ENCODE measurements at regions not wholly inside any gene's neighbourhood (a gene's known extent, or its start where the extent isn't known, plus 50 kb on each side); places are given as distances from the start of the nearest gene placed in this dataset.

DNA sequence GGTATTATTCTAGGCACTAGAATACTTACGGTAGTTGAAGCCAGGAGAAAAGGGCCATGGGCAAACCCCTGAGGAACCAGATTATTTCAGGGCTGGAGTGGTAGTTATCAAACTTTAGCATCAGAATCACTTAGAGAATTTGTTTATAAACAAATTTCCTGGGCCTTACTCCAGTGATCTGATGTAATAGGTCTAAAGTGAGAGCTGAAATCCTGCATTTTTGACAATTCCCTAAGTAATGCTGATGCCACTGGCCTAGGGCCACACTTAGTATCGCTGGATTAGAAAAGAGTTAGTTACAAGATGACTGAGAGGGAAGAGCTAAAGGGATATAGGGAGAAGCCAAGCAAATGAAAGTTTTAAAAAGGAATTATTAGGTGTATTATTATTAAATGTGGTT lies 412.5 kb upstream of the THRB start:
- intact Hi-C loops (cut with micrococcal nuclease; ENCODE audit: unreplicated experiment) = no loop called here
- DNase-seq = no peak

GRCh38 chr3:24911076-24911475 lies 416.4 kb upstream of the THRB start:
- no peak overlapping the region for H3K4me3 ChIP-seq
- H3K27ac ChIP-seq = no peak overlapping the region
- no peak overlapping the region for H3K4me2 ChIP-seq
- no peaks in the 10 kb centered on the region for H3K36me3 ChIP-seq (ENCODE audit: low read depth)
- ChIA-PET POLR2A (ENCODE audit: unreplicated experiment) (no interaction called here), CTCF (no interaction called here)
- H4K20me1 ChIP-seq (ENCODE audit: insufficient read depth) = no peaks in the 10 kb centered on the region
- BruUV-seq (replicated peaks) = no TSS peak
- no peak overlapping the region for H2AFZ ChIP-seq
- 0 out of 2 replicates have a peak, but pooled peaks cover 4% of the 10 kb centered on the region for H3K9me3 ChIP-seq (ENCODE audit: insufficient read depth, low read depth)
- H3K27me3 ChIP-seq (ENCODE audit: insufficient read depth, low read depth) = no peaks in the 10 kb centered on the region
- no peaks in the 10 kb centered on the region for H3K79me2 ChIP-seq (ENCODE audit: low read depth)
- H3K4me1 ChIP-seq (replicated peaks; ENCODE audit: insufficient read depth) = no peaks in the 10 kb centered on the region
- intact Hi-C loops (cut with micrococcal nuclease; ENCODE audit: unreplicated experiment) = no loop called here
- no peaks in the 10 kb centered on the region for H3F3A ChIP-seq (ENCODE audit: insufficient read depth, low read depth)
- no peaks in the 10 kb centered on the region for H3K9me2 ChIP-seq (ENCODE audit: insufficient read depth)
- DNase-seq = no peak
- TF ChIP-seq, protein P1, sequence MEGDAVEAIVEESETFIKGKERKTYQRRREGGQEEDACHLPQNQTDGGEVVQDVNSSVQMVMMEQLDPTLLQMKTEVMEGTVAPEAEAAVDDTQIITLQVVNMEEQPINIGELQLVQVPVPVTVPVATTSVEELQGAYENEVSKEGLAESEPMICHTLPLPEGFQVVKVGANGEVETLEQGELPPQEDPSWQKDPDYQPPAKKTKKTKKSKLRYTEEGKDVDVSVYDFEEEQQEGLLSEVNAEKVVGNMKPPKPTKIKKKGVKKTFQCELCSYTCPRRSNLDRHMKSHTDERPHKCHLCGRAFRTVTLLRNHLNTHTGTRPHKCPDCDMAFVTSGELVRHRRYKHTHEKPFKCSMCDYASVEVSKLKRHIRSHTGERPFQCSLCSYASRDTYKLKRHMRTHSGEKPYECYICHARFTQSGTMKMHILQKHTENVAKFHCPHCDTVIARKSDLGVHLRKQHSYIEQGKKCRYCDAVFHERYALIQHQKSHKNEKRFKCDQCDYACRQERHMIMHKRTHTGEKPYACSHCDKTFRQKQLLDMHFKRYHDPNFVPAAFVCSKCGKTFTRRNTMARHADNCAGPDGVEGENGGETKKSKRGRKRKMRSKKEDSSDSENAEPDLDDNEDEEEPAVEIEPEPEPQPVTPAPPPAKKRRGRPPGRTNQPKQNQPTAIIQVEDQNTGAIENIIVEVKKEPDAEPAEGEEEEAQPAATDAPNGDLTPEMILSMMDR (conservative IDR thresholded peaks at IDR 0.05) = no peak
- no peak for TF ChIP-seq EZH2 (IDR thresholded peaks at IDR 0.05; ENCODE audit: low read depth)

More for the DNA sequence above, 412.5 kb upstream of the THRB start:
- Histone ChIP-seq H3K27ac (no peak overlapping the region), H3K4me2 (no peak overlapping the region), H3K4me3 (no peak overlapping the region), H4K20me1 (ENCODE audit: insufficient read depth) (no peaks in the 10 kb centered on the region), H3K36me3 (ENCODE audit: low read depth) (no peaks in the 10 kb centered on the region), H3K9me3 (ENCODE audit: insufficient read depth, low read depth) (0 out of 2 replicates have a peak, but pooled peaks cover 1% of the 10 kb centered on the region), H2AFZ (no peak overlapping the region), H3K4me1 (replicated peaks; ENCODE audit: insufficient read depth) (no peaks in the 10 kb centered on the region), H3K27me3 (ENCODE audit: insufficient read depth, low read depth) (no peaks in the 10 kb centered on the region), H3F3A (ENCODE audit: insufficient read depth, low read depth) (no peaks in the 10 kb centered on the region), H3K9me2 (ENCODE audit: insufficient read depth) (no peaks in the 10 kb centered on the region), H3K79me2 (ENCODE audit: low read depth) (no peaks in the 10 kb centered on the region)
- ChIA-PET POLR2A (ENCODE audit: unreplicated experiment) (no interaction called here), CTCF (no interaction called here)
- TF ChIP-seq, protein P1 (conservative IDR thresholded peaks at IDR 0.05) = no peak
- no peak for TF ChIP-seq EZH2 (IDR thresholded peaks at IDR 0.05; ENCODE audit: low read depth)
- BruUV-seq (replicated peaks) = no TSS peak

- intact Hi-C loops (cut with micrococcal nuclease; ENCODE audit: unreplicated experiment) = no loop called here
- DNase-seq = no peak
- H2AFZ ChIP-seq = no peak overlapping the region
- no peak overlapping the region for H3K4me3 ChIP-seq
- no peaks in the 10 kb centered on the region for H3K36me3 ChIP-seq (ENCODE audit: low read depth)
- no TSS peak for BruUV-seq (replicated peaks)
- ChIA-PET POLR2A (ENCODE audit: unreplicated experiment) (no interaction called here), CTCF (no interaction called here)
- H4K20me1 ChIP-seq (ENCODE audit: insufficient read depth) = no peaks in the 10 kb centered on the region; the same call in 1 of the 2 replicates
- H3K4me2 ChIP-seq = no peak overlapping the region
- no peak overlapping the region for H3K27ac ChIP-seq
- no peaks in the 10 kb centered on the region for H3K27me3 ChIP-seq (ENCODE audit: insufficient read depth, low read depth)
- 0 out of 2 replicates have a peak, but pooled peaks cover 4% of the 10 kb centered on the region for H3K9me3 ChIP-seq (ENCODE audit: insufficient read depth, low read depth)
- TF ChIP-seq, protein P1 (conservative IDR thresholded peaks at IDR 0.05) = no peak
- TF ChIP-seq EZH2 (IDR thresholded peaks at IDR 0.05; ENCODE audit: low read depth) = no peak
- no peaks in the 10 kb centered on the region for H3F3A ChIP-seq (ENCODE audit: insufficient read depth, low read depth)
- H3K79me2 ChIP-seq (ENCODE audit: low read depth) = no peaks in the 10 kb centered on the region
- H3K9me2 ChIP-seq (ENCODE audit: insufficient read depth) = no peaks in the 10 kb centered on the region
- H3K4me1 ChIP-seq (replicated peaks; ENCODE audit: insufficient read depth) = no peaks in the 10 kb centered on the region
These were observed 421.0 kb upstream of the THRB start for GRCh38 chr3:24915639-24916038.

Data from PC-9 (cell line).